Spinal cord (tissue), 9 donors: ENCODE measurements at regions not wholly inside any gene's neighbourhood (a gene's known extent, or its start where the extent isn't known, plus 50 kb on each side); places are given as distances from the start of the nearest gene placed in this dataset.

Source experiments
- DNase-seq, 6 donors: peaks; one replicate each; pipeline versions ENCODE4 v3.0.0 to v3.0.0-alpha.2; 2013 to 2015; ENCODE audit warnings: low spot score in 6 of 6, low read depth in 4 of 6
- H3K27ac ChIP-seq: one replicate; pipeline ENCODE4 v1.5.1; 2013; ENCODE audit warnings: low read depth, low read length, control low read depth
- H3K27me3 ChIP-seq: one replicate; pipeline ENCODE4 v1.6.1; 2013; ENCODE audit warnings: low read length; ENCODE audit not compliant: control insufficient read depth, insufficient read depth
- H3K36me3 ChIP-seq: one replicate; pipeline ENCODE4 v1.6.1; 2013; ENCODE audit warnings: low read length; ENCODE audit not compliant: control insufficient read depth, insufficient read depth
- H3K4me1 ChIP-seq: one replicate; pipeline ENCODE4 v1.6.1; 2013; ENCODE audit warnings: low read length; ENCODE audit not compliant: control insufficient read depth, insufficient read depth
- H3K4me3 ChIP-seq: one replicate; pipeline ENCODE4 v1.5.1; 2013; ENCODE audit warnings: low read depth, low read length, control low read depth
- H3K9me3 ChIP-seq: one replicate; pipeline ENCODE4 v1.6.1; 2013; ENCODE audit warnings: low read length; ENCODE audit not compliant: control insufficient read depth, insufficient read depth
- WGBS: methylation state at CpG from one replicate; pipeline ENCODE4 v1.1.5; 2013; ENCODE audit warnings: missing lambda C conversion rate; ENCODE audit not compliant: insufficient coverage; 5-methylcytosine and 5-hydroxymethylcytosine counted together
- donor health status: healthy.

- H3K27ac ChIP-seq, result no peak overlapping the region
- no peaks in the 10 kb centered on the region for H3K36me3 ChIP-seq
- WGBS, result 60% methylated on average over 1 of the region's 4 CpGs
- DNase-seq, result no peak
- no peaks in the 10 kb centered on the region for H3K4me1 ChIP-seq
- no peaks in the 10 kb centered on the region for H3K9me3 ChIP-seq
- H3K27me3 ChIP-seq, result no peaks in the 10 kb centered on the region
- H3K4me3 ChIP-seq, result no peak overlapping the region
Observed at GRCh38 chr13:60798503-60798902, 401.5 kb downstream of the TDRD3 start.

GRCh38 chr13:60797112-60797511 lies 400.1 kb downstream of the TDRD3 start:
- H3K9me3 ChIP-seq, result no peaks in the 10 kb centered on the region
- no peak overlapping the region for H3K4me3 ChIP-seq
- no peaks in the 10 kb centered on the region for H3K4me1 ChIP-seq
- no peaks in the 10 kb centered on the region for H3K36me3 ChIP-seq
- no peak for DNase-seq
- H3K27me3 ChIP-seq, result no peaks in the 10 kb centered on the region
- H3K27ac ChIP-seq, result no peak overlapping the region
- no CpG with 5 or more reads among the region's 2 CpGs for WGBS

- WGBS, result no CpG with 5 or more reads among the region's 4 CpGs
- no peaks in the 10 kb centered on the region for H3K4me1 ChIP-seq
Observed at GRCh38 chr13:60794751-60795150, 397.7 kb downstream of the TDRD3 start.

GRCh38 chr13:60790620-60791019 lies 393.6 kb downstream of the TDRD3 start:
- no peak for DNase-seq
- H3K4me3 ChIP-seq, result no peak overlapping the region
- H3K9me3 ChIP-seq, result no peaks in the 10 kb centered on the region
- WGBS, result 65% methylated on average over 4 of the region's 5 CpGs
- H3K4me1 ChIP-seq, result no peaks in the 10 kb centered on the region
- H3K36me3 ChIP-seq, result no peaks in the 10 kb centered on the region
- H3K27ac ChIP-seq, result no peak overlapping the region
- no peaks in the 10 kb centered on the region for H3K27me3 ChIP-seq

More at GRCh38 chr13:60794751-60795150, 397.7 kb downstream of the TDRD3 start:
- Histone ChIP-seq H3K9me3 (no peaks in the 10 kb centered on the region), H3K27ac (no peak overlapping the region), H3K4me3 (no peak overlapping the region), H3K36me3 (no peaks in the 10 kb centered on the region), H3K27me3 (no peaks in the 10 kb centered on the region)
- peak in 2 of 6 donors; percentile 6 to 78 for DNase-seq

GRCh38 chr13:60788156-60788829 lies 391.3 kb downstream of the TDRD3 start:
- Histone ChIP-seq H3K4me3 (no peak overlapping the region), H3K9me3 (no peaks in the 10 kb centered on the region), H3K4me1 (no peaks in the 10 kb centered on the region), H3K27ac (no peak overlapping the region), H3K27me3 (no peaks in the 10 kb centered on the region), H3K36me3 (no peaks in the 10 kb centered on the region)
- WGBS, result no CpG with 5 or more reads among the region's 3 CpGs
- DNase-seq, result peak in 2 of 6 donors; percentile 9 to 49

- Histone ChIP-seq H3K4me1 (no peaks in the 10 kb centered on the region), H3K36me3 (no peaks in the 10 kb centered on the region), H3K9me3 (no peaks in the 10 kb centered on the region), H3K4me3 (no peak overlapping the region), H3K27me3 (no peaks in the 10 kb centered on the region), H3K27ac (no peak overlapping the region)
- DNase-seq, result no peak
Observed at GRCh38 chr13:60787083-60787482, 390.1 kb downstream of the TDRD3 start.

GRCh38 chr13:60772726-60773125 lies 375.7 kb downstream of the TDRD3 start:
- Histone ChIP-seq H3K36me3 (no peaks in the 10 kb centered on the region), H3K4me3 (no peak overlapping the region), H3K27me3 (no peaks in the 10 kb centered on the region), H3K27ac (no peak overlapping the region), H3K4me1 (no peaks in the 10 kb centered on the region), H3K9me3 (no peaks in the 10 kb centered on the region)
- DNase-seq, result no peak

GRCh38 chr13:60765700-60766411 lies 368.8 kb downstream of the TDRD3 start:
- Histone ChIP-seq H3K4me1 (no peaks in the 10 kb centered on the region), H3K9me3 (no peaks in the 10 kb centered on the region), H3K27me3 (no peaks in the 10 kb centered on the region), H3K4me3 (no peak overlapping the region), H3K36me3 (no peaks in the 10 kb centered on the region), H3K27ac (no peak overlapping the region)
- peak in 1 of 6 donors; percentile 26 for DNase-seq
- WGBS, result 74% methylated on average over 2 of the region's 5 CpGs

GRCh38 chr13:60759499-60759898 lies 362.5 kb downstream of the TDRD3 start:
- WGBS, result 0% methylated on average over 3 of the region's 9 CpGs
- Histone ChIP-seq H3K36me3 (no peaks in the 10 kb centered on the region), H3K9me3 (no peaks in the 10 kb centered on the region), H3K4me1 (no peaks in the 10 kb centered on the region), H3K4me3 (no peak overlapping the region), H3K27ac (no peak overlapping the region), H3K27me3 (no peaks in the 10 kb centered on the region)
- peak in 3 of 6 donors; percentile 15 to 92 (median 84) for DNase-seq

GRCh38 chr13:60758637-60759036 lies 361.6 kb downstream of the TDRD3 start:
- Histone ChIP-seq H3K9me3 (no peaks in the 10 kb centered on the region), H3K4me1 (no peaks in the 10 kb centered on the region), H3K36me3 (no peaks in the 10 kb centered on the region), H3K27ac (no peak overlapping the region), H3K27me3 (no peaks in the 10 kb centered on the region), H3K4me3 (no peak overlapping the region)
- WGBS, result 83% methylated on average over 1 of the region's 1 CpG
- DNase-seq, result no peak
